HG02970 (cell line): ENCODE measurements at regions not wholly inside any gene's neighbourhood (a gene's known extent, or its start where the extent isn't known, plus 50 kb on each side); places are given as distances from the start of the nearest gene placed in this dataset.
"Not testable (repeated sequence)": the region's sequence is repeated elsewhere in the genome, so short reads cannot be mapped to it uniquely, and the experiment has no call there.

Experiments used
- ATAC-seq: cut with Tn5 transposase; IDR thresholded peaks from one replicate; pipeline ENCODE4 v1.9.1; 2021; ENCODE audit warnings: mild to moderate bottlenecking, moderate library complexity, moderate number of reproducible peaks; ENCODE audit not compliant: unreplicated experiment, low FRiP score

GRCh38 chr4:24212642-24213041 is 322.8 kb upstream of the PPARGC1A start:
- no peak for ATAC-seq

GRCh38 chr4:24211856-24212255 is 322.0 kb upstream of the PPARGC1A start:
- no peak for ATAC-seq

- ATAC-seq = no peak
These were observed 320.6 kb upstream of the PPARGC1A start for GRCh38 chr4:24210332-24210902.

- no peak for ATAC-seq
These were observed 320.1 kb upstream of the PPARGC1A start for GRCh38 chr4:24209906-24210305.

- ATAC-seq = no peak
These were observed 319.3 kb upstream of the PPARGC1A start for GRCh38 chr4:24209131-24209530.

- no peak for ATAC-seq
These were observed 318.8 kb upstream of the PPARGC1A start for GRCh38 chr4:24208691-24209090.

GRCh38 chr4:24204708-24205107 is 314.9 kb upstream of the PPARGC1A start:
- not testable (repeated sequence) for ATAC-seq

- no peak for ATAC-seq
These were observed 314.1 kb upstream of the PPARGC1A start for GRCh38 chr4:24203926-24204325.

- no peak for ATAC-seq
These were observed 312.7 kb upstream of the PPARGC1A start for GRCh38 chr4:24202579-24202978.

- no peak for ATAC-seq
These were observed 308.1 kb upstream of the PPARGC1A start for GRCh38 chr4:24197955-24198354.

GRCh38 chr4:24196785-24197184 is 306.9 kb upstream of the PPARGC1A start:
- no peak for ATAC-seq

- ATAC-seq = no peak
These were observed 306.3 kb upstream of the PPARGC1A start for GRCh38 chr4:24195991-24196736.

GRCh38 chr4:24192018-24192641 is 302.3 kb upstream of the PPARGC1A start:
- no peak for ATAC-seq

- ATAC-seq = no peak
These were observed 301.2 kb upstream of the PPARGC1A start for GRCh38 chr4:24190761-24191695.

GRCh38 chr4:24188459-24188858 is 298.6 kb upstream of the PPARGC1A start:
- no peak for ATAC-seq

- no peak for ATAC-seq
These were observed 296.6 kb upstream of the PPARGC1A start for GRCh38 chr4:24186466-24186865.

GRCh38 chr4:24181005-24181404 is 291.2 kb upstream of the PPARGC1A start:
- no peak for ATAC-seq

- no peak for ATAC-seq
These were observed 290.7 kb upstream of the PPARGC1A start for GRCh38 chr4:24180586-24180985.

- no peak for ATAC-seq
These were observed 289.5 kb upstream of the PPARGC1A start for GRCh38 chr4:24179201-24179840.

- ATAC-seq = not testable (repeated sequence)
These were observed 287.6 kb upstream of the PPARGC1A start for GRCh38 chr4:24177443-24177842.
